HEK293 (cell line): ENCODE measurements at regions not wholly inside any gene's neighbourhood (a gene's known extent, or its start where the extent isn't known, plus 50 kb on each side); places are given as distances from the start of the nearest gene placed in this dataset.

Experiments used
- CTCF ChIA-PET: fragments of 350-600 bp; formaldehyde crosslinking; extraction: SDS; loops from one replicate; lab custom pipeline; 2021; ENCODE audit warnings: antibody characterized with exemption; lab: Yijun Ruan, JAX
- POLR2A ChIA-PET: fragments of 300-600 bp; formaldehyde crosslinking; extraction: SDS; loops from one replicate; lab custom pipeline; 2020; ENCODE audit warnings: antibody characterized with exemption, inconsistent platforms; lab: Yijun Ruan, JAX
- H3K27ac ChIP-seq: fragments of 200-500 bp; sonication (Bioruptor generic); 2 replicates; pipeline ENCODE4 v1.5.1; 2014; ENCODE audit warnings: low read depth, low read length, control low read depth, inconsistent platforms; ENCODE audit errors: extremely low read depth
- H3K36me3 ChIP-seq, 2 experiments: fragments of 200-500 bp in 1 of 2; sonication (Bioruptor generic) in 1 of 2; 1 replicate in 1 of 2; 2 replicates in 1 of 2; pipeline ENCODE4 v1.5.1; 2014 to 2017; ENCODE audit warnings: inconsistent platforms in 2 of 2, low read length in 2 of 2; ENCODE audit not compliant: control insufficient read depth in 2 of 2, insufficient read depth in 1 of 2
- H3K4me1 ChIP-seq: fragments of 200-500 bp; sonication (Bioruptor generic); 2 replicates; pipeline ENCODE4 v1.5.1; 2014; ENCODE audit warnings: mild to moderate bottlenecking, low read length, inconsistent platforms; ENCODE audit not compliant: control insufficient read depth, insufficient read depth
- H3K4me3 ChIP-seq: 2 replicates; pipeline ENCODE4 v1.5.1; 2011; ENCODE audit warnings: low read depth, mild to moderate bottlenecking, control low read depth, low read length, moderate library complexity
- H3K9me3 ChIP-seq: fragments of 200-500 bp; sonication (Bioruptor generic); 2 replicates; pipeline ENCODE4 v1.5.1; 2014; ENCODE audit warnings: low read depth, low read length, inconsistent platforms; ENCODE audit not compliant: control insufficient read depth, insufficient read depth
- GFI1B ChIP-seq: fragments of 450-650 bp; formaldehyde crosslinking; IDR thresholded peaks from 2 replicates; pipeline ENCODE4 v1.5.1; 2016; ENCODE audit warnings: missing biosample characterization, missing genetic modification characterization
- GLIS1 ChIP-seq: fragments of 450-650 bp; formaldehyde crosslinking; IDR thresholded peaks from 2 replicates; pipeline ENCODE4 v1.5.1; 2016; ENCODE audit warnings: missing biosample characterization, missing genetic modification characterization
- YY2 ChIP-seq: fragments of 450-650 bp; formaldehyde crosslinking; IDR thresholded peaks from 2 replicates; pipeline ENCODE4 v1.5.1; 2016; ENCODE audit warnings: missing biosample characterization, missing genetic modification characterization
- ZNF132 ChIP-seq: fragments of 450-650 bp; formaldehyde crosslinking; IDR thresholded peaks from 2 replicates; pipeline ENCODE4 v1.5.1; 2017; ENCODE audit warnings: missing biosample characterization, missing genetic modification characterization, borderline replicate concordance
- ZNF157 ChIP-seq: fragments of 450-650 bp; formaldehyde crosslinking; IDR thresholded peaks from 2 replicates; pipeline ENCODE4 v1.5.1; 2016; ENCODE audit warnings: missing biosample characterization, missing genetic modification characterization
- ZNF169 ChIP-seq: fragments of 450-650 bp; formaldehyde crosslinking; IDR thresholded peaks from 2 replicates; pipeline ENCODE4 v1.5.1; 2016; ENCODE audit warnings: missing biosample characterization, missing genetic modification characterization
- ZNF175 ChIP-seq: fragments of 450-650 bp; formaldehyde crosslinking; IDR thresholded peaks from 2 replicates; pipeline ENCODE4 v1.5.1; 2016; ENCODE audit warnings: missing biosample characterization, missing genetic modification characterization
- ZNF184 ChIP-seq: fragments of 450-650 bp; IDR thresholded peaks from 2 replicates; pipeline ENCODE4 v1.5.1; 2018; ENCODE audit warnings: missing biosample characterization, mild to moderate bottlenecking, missing genetic modification characterization
- ZNF211 ChIP-seq: fragments of 450-650 bp; formaldehyde crosslinking; IDR thresholded peaks from 2 replicates; pipeline ENCODE4 v1.5.1; 2016; ENCODE audit warnings: low read depth, missing biosample characterization, missing genetic modification characterization
- ZNF274 ChIP-seq, 2 experiments: fragments of 200-500 bp in 1 of 2; fragments of 450-650 bp in 1 of 2; sonication (Bioruptor generic) in 1 of 2; formaldehyde crosslinking in 1 of 2; IDR thresholded peaks; 2 replicates each; pipeline versions ENCODE4 v1.5.1 to v1.6.1; 2014 to 2016; ENCODE audit warnings: borderline replicate concordance in 1 of 2, inconsistent platforms in 1 of 2, low read length in 1 of 2, missing biosample characterization in 1 of 2, missing genetic modification characterization in 1 of 2
- ZNF354C ChIP-seq: fragments of 450-650 bp; formaldehyde crosslinking; IDR thresholded peaks from 2 replicates; pipeline ENCODE4 v1.5.1; 2016; ENCODE audit warnings: missing biosample characterization, missing genetic modification characterization, low read depth, borderline replicate concordance
- ZNF548 ChIP-seq: fragments of 450-650 bp; formaldehyde crosslinking; IDR thresholded peaks from 2 replicates; pipeline ENCODE4 v1.5.1; 2016; ENCODE audit warnings: missing biosample characterization, missing genetic modification characterization
- ZNF560 ChIP-seq: fragments of 450-650 bp; formaldehyde crosslinking; IDR thresholded peaks from 2 replicates; pipeline ENCODE4 v1.5.1; 2017; ENCODE audit warnings: missing biosample characterization, missing genetic modification characterization, borderline replicate concordance
- ZNF664 ChIP-seq: fragments of 450-650 bp; formaldehyde crosslinking; IDR thresholded peaks from 2 replicates; pipeline ENCODE4 v1.5.1; 2016; ENCODE audit warnings: missing biosample characterization, missing genetic modification characterization
- TF ChIP-seq, protein P1 (sequence below): fragments of 450-650 bp; formaldehyde crosslinking; IDR thresholded peaks from 2 replicates; pipeline ENCODE4 v1.5.1; 2016; ENCODE audit warnings: missing biosample characterization, missing genetic modification characterization, borderline replicate concordance
- TF ChIP-seq, protein P2 (sequence below): fragments of 450-650 bp; formaldehyde crosslinking; IDR thresholded peaks from 2 replicates; pipeline ENCODE4 v1.5.1; 2016; ENCODE audit warnings: missing biosample characterization, missing genetic modification characterization, low read depth
- TF ChIP-seq, protein P3 (sequence below): fragments of 450-650 bp; formaldehyde crosslinking; IDR thresholded peaks from 2 replicates; pipeline ENCODE4 v1.5.1; 2016; ENCODE audit warnings: missing biosample characterization, missing genetic modification characterization
- TF ChIP-seq, protein P4 (sequence below): fragments of 450-650 bp; formaldehyde crosslinking; IDR thresholded peaks from 2 replicates; pipeline ENCODE4 v1.5.1; 2016; ENCODE audit warnings: missing biosample characterization, missing genetic modification characterization, borderline replicate concordance
- TF ChIP-seq, protein P5 (sequence below): fragments of 450-650 bp; formaldehyde crosslinking; IDR thresholded peaks from 2 replicates; pipeline ENCODE4 v1.5.1; 2016; ENCODE audit warnings: missing biosample characterization, missing genetic modification characterization
- TF ChIP-seq, protein P6 (sequence below): fragments of 450-650 bp; formaldehyde crosslinking; IDR thresholded peaks from 2 replicates; pipeline ENCODE4 v1.5.1; 2016; ENCODE audit warnings: missing biosample characterization, missing genetic modification characterization

DNA sequence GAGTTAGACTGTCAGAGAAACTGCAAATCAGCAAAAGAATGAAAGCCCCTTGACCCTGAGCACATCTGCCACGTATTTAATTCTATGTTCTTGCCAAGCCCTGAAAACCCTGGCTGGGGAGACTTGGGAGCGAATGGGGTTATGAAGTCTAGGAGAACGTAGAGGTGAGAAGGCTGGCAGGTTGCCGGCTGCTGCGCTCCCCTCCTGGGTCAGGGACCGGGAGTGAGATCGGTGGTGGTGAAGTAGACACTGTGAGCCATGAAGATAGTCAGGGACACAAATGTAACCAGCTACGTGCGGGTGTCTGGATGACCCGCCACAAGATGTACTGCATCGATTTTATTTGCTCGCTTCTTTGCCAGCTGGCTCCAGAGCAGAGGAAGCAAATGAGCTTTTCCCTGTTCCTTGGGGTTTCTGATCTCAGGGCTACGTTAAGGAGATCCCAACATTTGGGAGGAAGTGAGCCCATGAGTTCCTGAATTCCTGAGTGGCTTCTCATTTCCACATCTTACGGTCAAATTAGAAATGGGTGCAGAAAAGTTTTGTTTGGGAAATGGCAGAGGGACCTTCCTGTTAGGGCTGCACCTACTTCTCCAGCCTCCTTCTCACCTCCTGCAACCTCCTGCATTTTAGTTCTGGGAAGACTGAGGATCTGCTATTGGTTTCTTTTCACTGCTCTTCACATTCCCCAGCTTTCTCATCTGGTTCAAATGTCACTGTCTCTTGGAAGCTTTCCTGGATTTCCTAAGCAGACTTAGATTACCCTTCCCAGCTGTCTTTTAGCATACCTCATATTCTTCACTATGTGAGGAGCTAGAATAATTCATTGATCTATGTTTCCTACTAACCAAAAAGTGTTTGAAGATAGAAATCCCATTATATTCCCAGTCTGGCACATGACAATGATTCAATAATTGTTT lies 360.6 kb downstream of the ZNF521 start (continued):
- TF ChIP-seq, protein P1, sequence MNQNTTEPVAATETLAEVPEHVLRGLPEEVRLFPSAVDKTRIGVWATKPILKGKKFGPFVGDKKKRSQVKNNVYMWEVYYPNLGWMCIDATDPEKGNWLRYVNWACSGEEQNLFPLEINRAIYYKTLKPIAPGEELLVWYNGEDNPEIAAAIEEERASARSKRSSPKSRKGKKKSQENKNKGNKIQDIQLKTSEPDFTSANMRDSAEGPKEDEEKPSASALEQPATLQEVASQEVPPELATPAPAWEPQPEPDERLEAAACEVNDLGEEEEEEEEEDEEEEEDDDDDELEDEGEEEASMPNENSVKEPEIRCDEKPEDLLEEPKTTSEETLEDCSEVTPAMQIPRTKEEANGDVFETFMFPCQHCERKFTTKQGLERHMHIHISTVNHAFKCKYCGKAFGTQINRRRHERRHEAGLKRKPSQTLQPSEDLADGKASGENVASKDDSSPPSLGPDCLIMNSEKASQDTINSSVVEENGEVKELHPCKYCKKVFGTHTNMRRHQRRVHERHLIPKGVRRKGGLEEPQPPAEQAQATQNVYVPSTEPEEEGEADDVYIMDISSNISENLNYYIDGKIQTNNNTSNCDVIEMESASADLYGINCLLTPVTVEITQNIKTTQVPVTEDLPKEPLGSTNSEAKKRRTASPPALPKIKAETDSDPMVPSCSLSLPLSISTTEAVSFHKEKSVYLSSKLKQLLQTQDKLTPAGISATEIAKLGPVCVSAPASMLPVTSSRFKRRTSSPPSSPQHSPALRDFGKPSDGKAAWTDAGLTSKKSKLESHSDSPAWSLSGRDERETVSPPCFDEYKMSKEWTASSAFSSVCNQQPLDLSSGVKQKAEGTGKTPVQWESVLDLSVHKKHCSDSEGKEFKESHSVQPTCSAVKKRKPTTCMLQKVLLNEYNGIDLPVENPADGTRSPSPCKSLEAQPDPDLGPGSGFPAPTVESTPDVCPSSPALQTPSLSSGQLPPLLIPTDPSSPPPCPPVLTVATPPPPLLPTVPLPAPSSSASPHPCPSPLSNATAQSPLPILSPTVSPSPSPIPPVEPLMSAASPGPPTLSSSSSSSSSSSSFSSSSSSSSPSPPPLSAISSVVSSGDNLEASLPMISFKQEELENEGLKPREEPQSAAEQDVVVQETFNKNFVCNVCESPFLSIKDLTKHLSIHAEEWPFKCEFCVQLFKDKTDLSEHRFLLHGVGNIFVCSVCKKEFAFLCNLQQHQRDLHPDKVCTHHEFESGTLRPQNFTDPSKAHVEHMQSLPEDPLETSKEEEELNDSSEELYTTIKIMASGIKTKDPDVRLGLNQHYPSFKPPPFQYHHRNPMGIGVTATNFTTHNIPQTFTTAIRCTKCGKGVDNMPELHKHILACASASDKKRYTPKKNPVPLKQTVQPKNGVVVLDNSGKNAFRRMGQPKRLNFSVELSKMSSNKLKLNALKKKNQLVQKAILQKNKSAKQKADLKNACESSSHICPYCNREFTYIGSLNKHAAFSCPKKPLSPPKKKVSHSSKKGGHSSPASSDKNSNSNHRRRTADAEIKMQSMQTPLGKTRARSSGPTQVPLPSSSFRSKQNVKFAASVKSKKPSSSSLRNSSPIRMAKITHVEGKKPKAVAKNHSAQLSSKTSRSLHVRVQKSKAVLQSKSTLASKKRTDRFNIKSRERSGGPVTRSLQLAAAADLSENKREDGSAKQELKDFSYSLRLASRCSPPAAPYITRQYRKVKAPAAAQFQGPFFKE (tag by site-specific recombination), result no peak
- TF ChIP-seq, protein P2, sequence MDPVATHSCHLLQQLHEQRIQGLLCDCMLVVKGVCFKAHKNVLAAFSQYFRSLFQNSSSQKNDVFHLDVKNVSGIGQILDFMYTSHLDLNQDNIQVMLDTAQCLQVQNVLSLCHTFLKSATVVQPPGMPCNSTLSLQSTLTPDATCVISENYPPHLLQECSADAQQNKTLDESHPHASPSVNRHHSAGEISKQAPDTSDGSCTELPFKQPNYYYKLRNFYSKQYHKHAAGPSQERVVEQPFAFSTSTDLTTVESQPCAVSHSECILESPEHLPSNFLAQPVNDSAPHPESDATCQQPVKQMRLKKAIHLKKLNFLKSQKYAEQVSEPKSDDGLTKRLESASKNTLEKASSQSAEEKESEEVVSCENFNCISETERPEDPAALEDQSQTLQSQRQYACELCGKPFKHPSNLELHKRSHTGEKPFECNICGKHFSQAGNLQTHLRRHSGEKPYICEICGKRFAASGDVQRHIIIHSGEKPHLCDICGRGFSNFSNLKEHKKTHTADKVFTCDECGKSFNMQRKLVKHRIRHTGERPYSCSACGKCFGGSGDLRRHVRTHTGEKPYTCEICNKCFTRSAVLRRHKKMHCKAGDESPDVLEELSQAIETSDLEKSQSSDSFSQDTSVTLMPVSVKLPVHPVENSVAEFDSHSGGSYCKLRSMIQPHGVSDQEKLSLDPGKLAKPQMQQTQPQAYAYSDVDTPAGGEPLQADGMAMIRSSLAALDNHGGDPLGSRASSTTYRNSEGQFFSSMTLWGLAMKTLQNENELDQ (tag by site-specific recombination), result no peak
- TF ChIP-seq, protein P3, sequence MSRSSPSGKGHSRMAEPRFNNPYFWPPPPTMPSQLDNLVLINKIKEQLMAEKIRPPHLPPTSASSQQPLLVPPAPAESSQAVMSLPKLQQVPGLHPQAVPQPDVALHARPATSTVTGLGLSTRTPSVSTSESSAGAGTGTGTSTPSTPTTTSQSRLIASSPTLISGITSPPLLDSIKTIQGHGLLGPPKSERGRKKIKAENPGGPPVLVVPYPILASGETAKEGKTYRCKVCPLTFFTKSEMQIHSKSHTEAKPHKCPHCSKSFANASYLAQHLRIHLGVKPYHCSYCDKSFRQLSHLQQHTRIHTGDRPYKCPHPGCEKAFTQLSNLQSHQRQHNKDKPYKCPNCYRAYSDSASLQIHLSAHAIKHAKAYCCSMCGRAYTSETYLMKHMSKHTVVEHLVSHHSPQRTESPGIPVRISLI (tag by site-specific recombination), result no peak
- TF ChIP-seq, protein P4, sequence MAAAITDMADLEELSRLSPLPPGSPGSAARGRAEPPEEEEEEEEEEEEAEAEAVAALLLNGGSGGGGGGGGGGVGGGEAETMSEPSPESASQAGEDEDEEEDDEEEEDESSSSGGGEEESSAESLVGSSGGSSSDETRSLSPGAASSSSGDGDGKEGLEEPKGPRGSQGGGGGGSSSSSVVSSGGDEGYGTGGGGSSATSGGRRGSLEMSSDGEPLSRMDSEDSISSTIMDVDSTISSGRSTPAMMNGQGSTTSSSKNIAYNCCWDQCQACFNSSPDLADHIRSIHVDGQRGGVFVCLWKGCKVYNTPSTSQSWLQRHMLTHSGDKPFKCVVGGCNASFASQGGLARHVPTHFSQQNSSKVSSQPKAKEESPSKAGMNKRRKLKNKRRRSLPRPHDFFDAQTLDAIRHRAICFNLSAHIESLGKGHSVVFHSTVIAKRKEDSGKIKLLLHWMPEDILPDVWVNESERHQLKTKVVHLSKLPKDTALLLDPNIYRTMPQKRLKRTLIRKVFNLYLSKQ, result no peak
- TF ChIP-seq ZNF169 (tag by site-specific recombination) (no peak), ZNF211 (tag by site-specific recombination) (no peak), ZNF560 (tag by site-specific recombination) (no peak), YY2 (tag by site-specific recombination) (no peak)
- TF ChIP-seq, protein P5, sequence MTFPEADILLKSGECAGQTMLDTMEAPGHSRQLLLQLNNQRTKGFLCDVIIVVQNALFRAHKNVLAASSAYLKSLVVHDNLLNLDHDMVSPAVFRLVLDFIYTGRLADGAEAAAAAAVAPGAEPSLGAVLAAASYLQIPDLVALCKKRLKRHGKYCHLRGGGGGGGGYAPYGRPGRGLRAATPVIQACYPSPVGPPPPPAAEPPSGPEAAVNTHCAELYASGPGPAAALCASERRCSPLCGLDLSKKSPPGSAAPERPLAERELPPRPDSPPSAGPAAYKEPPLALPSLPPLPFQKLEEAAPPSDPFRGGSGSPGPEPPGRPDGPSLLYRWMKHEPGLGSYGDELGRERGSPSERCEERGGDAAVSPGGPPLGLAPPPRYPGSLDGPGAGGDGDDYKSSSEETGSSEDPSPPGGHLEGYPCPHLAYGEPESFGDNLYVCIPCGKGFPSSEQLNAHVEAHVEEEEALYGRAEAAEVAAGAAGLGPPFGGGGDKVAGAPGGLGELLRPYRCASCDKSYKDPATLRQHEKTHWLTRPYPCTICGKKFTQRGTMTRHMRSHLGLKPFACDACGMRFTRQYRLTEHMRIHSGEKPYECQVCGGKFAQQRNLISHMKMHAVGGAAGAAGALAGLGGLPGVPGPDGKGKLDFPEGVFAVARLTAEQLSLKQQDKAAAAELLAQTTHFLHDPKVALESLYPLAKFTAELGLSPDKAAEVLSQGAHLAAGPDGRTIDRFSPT (tag by site-specific recombination), result no peak

DNA sequence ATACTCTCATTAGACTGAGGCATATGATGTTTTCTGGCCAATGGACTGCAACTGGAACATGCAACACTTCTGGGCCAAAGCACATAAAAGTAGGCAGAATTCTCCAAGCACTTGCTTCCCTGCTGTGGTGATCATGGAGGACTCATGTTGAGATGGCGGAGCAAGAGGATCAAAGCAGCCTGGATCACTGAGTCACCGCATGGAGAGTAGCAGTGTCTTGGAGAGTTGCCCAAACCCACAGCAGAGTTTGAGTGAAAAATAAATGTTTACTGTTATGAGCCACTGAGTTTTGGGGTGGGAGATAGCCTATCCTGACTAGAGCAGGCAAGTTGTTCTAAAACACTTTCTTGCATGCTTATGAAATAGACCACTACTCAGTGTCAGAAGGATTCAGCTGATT lies 359.5 kb downstream of the ZNF521 start:
- H3K4me3 ChIP-seq, result no peak overlapping the region
- no peak overlapping the region for H3K27ac ChIP-seq
- ChIA-PET POLR2A (no interaction called here), CTCF (no interaction called here)
- no peaks in the 10 kb centered on the region for H3K36me3 ChIP-seq
- no peaks in the 10 kb centered on the region for H3K9me3 ChIP-seq
- H3K4me1 ChIP-seq, result no peaks in the 10 kb centered on the region
- TF ChIP-seq ZNF184 (no peak), ZNF157 (tag by site-specific recombination) (no peak), ZNF354C (no peak), GFI1B (tag by site-specific recombination) (no peak), ZNF132 (tag by site-specific recombination) (no peak), ZNF175 (tag by site-specific recombination) (no peak), ZNF274 (IDR thresholded peaks at IDR 0.05; ENCODE audit: low read length) (no peak), ZNF274 (tag by site-specific recombination; IDR thresholded peaks at IDR 0.05; ENCODE audit: borderline replicate concordance) (no peak), ZNF664 (tag by site-specific recombination) (no peak), GLIS1 (tag by site-specific recombination) (no peak), ZNF548 (no peak)
- TF ChIP-seq, protein P6, sequence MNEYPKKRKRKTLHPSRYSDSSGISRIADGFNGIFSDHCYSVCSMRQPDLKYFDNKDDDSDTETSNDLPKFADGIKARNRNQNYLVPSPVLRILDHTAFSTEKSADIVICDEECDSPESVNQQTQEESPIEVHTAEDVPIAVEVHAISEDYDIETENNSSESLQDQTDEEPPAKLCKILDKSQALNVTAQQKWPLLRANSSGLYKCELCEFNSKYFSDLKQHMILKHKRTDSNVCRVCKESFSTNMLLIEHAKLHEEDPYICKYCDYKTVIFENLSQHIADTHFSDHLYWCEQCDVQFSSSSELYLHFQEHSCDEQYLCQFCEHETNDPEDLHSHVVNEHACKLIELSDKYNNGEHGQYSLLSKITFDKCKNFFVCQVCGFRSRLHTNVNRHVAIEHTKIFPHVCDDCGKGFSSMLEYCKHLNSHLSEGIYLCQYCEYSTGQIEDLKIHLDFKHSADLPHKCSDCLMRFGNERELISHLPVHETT, result no peak
